Vagina (tissue), 2 donors: ENCODE measurements at regions not wholly inside any gene's neighbourhood (a gene's known extent, or its start where the extent isn't known, plus 50 kb on each side); places are given as distances from the start of the nearest gene placed in this dataset.

Experiments
- POLR2A ChIP-seq, 2 donors: fragments of 450-650 bp; IDR thresholded peaks; one replicate each; pipeline ENCODE4 v1.6.1; 2017; ENCODE audit warnings: antibody characterized with exemption in 2 of 2, mild to moderate bottlenecking in 2 of 2, moderate library complexity in 2 of 2
- POLR2AphosphoS5 ChIP-seq, 2 donors: sonication (generic); formaldehyde crosslinking; IDR thresholded peaks; one replicate each; pipeline ENCODE4 v1.9.0; 2017; ENCODE audit warnings: antibody characterized with exemption in 2 of 2, mild to moderate bottlenecking in 2 of 2, low read depth in 1 of 2; ENCODE audit not compliant: insufficient read depth in 1 of 2
- TF ChIP-seq, protein P1 (sequence below), 3 experiments: fragments of 450-650 bp in 2 of 3; fragments of 200-600 bp in 1 of 3; sonication (generic) in 1 of 3; IDR thresholded peaks; one replicate each; pipeline ENCODE4 v1.5.1; 2017 to 2019; ENCODE audit warnings: antibody characterized with exemption in 3 of 3, mild to moderate bottlenecking in 2 of 3, moderate library complexity in 2 of 3

DNA sequence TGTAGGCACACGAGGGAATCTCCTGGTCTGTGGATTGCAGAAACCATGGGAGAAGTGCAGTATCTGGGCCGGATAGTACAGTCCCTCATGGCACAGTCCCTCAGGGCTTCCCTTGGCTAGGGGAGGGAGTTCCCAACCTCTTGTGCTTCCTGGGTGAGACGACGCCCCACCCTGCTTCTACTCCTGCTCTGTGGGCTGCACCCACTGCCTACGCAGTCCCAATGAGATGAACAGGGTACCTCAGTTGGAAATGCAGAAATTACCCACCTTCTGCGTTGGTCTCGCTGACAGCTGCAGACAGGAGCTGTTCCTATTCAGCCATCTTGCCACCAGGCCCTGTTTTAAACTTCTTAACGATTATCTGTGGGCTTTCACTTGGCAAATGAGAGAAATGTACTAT lies 157.2 kb upstream of the CARD18 start:
- no peak for TF ChIP-seq POLR2A (IDR thresholded peaks at IDR 0.05)
- TF ChIP-seq, protein P1, sequence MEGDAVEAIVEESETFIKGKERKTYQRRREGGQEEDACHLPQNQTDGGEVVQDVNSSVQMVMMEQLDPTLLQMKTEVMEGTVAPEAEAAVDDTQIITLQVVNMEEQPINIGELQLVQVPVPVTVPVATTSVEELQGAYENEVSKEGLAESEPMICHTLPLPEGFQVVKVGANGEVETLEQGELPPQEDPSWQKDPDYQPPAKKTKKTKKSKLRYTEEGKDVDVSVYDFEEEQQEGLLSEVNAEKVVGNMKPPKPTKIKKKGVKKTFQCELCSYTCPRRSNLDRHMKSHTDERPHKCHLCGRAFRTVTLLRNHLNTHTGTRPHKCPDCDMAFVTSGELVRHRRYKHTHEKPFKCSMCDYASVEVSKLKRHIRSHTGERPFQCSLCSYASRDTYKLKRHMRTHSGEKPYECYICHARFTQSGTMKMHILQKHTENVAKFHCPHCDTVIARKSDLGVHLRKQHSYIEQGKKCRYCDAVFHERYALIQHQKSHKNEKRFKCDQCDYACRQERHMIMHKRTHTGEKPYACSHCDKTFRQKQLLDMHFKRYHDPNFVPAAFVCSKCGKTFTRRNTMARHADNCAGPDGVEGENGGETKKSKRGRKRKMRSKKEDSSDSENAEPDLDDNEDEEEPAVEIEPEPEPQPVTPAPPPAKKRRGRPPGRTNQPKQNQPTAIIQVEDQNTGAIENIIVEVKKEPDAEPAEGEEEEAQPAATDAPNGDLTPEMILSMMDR (IDR thresholded peaks at IDR 0.05), result no peak
- no peak for TF ChIP-seq POLR2AphosphoS5 (IDR thresholded peaks at IDR 0.05; ENCODE audit: insufficient read depth in 1 of 2, low read depth in 1 of 2)
